ENCODE measurements at regions not wholly inside any gene's neighbourhood (a gene's known extent, or its start where the extent isn't known, plus 50 kb on each side); places are given as distances from the start of the nearest gene placed in this dataset.

- intact Hi-C loops (cut with DNase I; ENCODE audit: low total_unique reads) = no loop called here
- Histone ChIP-seq H3K36me3 (ENCODE audit: low read depth, missing control alignments) (no peaks in the 10 kb centered on the region), H3K9me3 (no peaks in the 10 kb centered on the region), H3K27ac (no peak overlapping the region), H3K27me3 (no peaks in the 10 kb centered on the region), H3K4me1 (no peaks in the 10 kb centered on the region), H3K4me3 (no peak overlapping the region)
- WGBS, 2 donors = 94 to 98% methylated on average over 3 of the region's 3 CpGs
- no peak for DNase-seq
- TF ChIP-seq POLR2A (IDR thresholded peaks at IDR 0.05) (no peak), CTCF (IDR thresholded peaks at IDR 0.05) (no peak)
These were observed 51.1 kb upstream of the NUDT6 start for GRCh38 chr4:122973465-122973864.

- DNase-seq = no peak
These were observed 53.7 kb upstream of the NUDT6 start for GRCh38 chr4:122976111-122976510.

GRCh38 chr4:122977103-122977502 is 54.7 kb upstream of the NUDT6 start:
- Histone ChIP-seq H3K4me3 (no peak overlapping the region), H3K36me3 (ENCODE audit: low read depth, missing control alignments) (no peaks in the 10 kb centered on the region), H3K9me3 (no peaks in the 10 kb centered on the region), H3K27me3 (no peaks in the 10 kb centered on the region), H3K4me1 (no peaks in the 10 kb centered on the region), H3K27ac (no peak overlapping the region)
- 97% methylated on average over 9 of the region's 9 CpGs for WGBS, 2 donors
- TF ChIP-seq CTCF (IDR thresholded peaks at IDR 0.05) = no peak
- TF ChIP-seq POLR2A (IDR thresholded peaks at IDR 0.05) = no peak
- intact Hi-C loops (cut with DNase I; ENCODE audit: low total_unique reads) = no loop called here
- no peak for DNase-seq

More at GRCh38 chr4:122976111-122976510, 53.7 kb upstream of the NUDT6 start:
- H3K36me3 ChIP-seq (ENCODE audit: low read depth, missing control alignments) = no peaks in the 10 kb centered on the region
- no peaks in the 10 kb centered on the region for H3K9me3 ChIP-seq
- H3K27me3 ChIP-seq = no peaks in the 10 kb centered on the region
- WGBS, 2 donors = 95 to 96% methylated on average over 2 of the region's 2 CpGs
- H3K4me3 ChIP-seq = no peak overlapping the region
- TF ChIP-seq CTCF (IDR thresholded peaks at IDR 0.05) = no peak
- no peak for TF ChIP-seq POLR2A (IDR thresholded peaks at IDR 0.05)
- H3K27ac ChIP-seq = no peak overlapping the region
- intact Hi-C loops (cut with DNase I; ENCODE audit: low total_unique reads) = no loop called here
- H3K4me1 ChIP-seq = no peaks in the 10 kb centered on the region

GRCh38 chr4:122978109-122978508 is 55.7 kb upstream of the NUDT6 start:
- Histone ChIP-seq H3K36me3 (ENCODE audit: low read depth, missing control alignments) (no peaks in the 10 kb centered on the region), H3K4me1 (no peaks in the 10 kb centered on the region), H3K27me3 (no peaks in the 10 kb centered on the region), H3K9me3 (no peaks in the 10 kb centered on the region), H3K27ac (no peak overlapping the region), H3K4me3 (no peak overlapping the region)
- intact Hi-C loops (cut with DNase I; ENCODE audit: low total_unique reads) = no loop called here
- 85 to 97% methylated on average over 4 to 5 of the region's 5 CpGs for WGBS, 2 donors
- TF ChIP-seq CTCF (IDR thresholded peaks at IDR 0.05) = no peak
- no peak for TF ChIP-seq POLR2A (IDR thresholded peaks at IDR 0.05)
- no peak for DNase-seq

GRCh38 chr4:122978789-122979188 is 56.4 kb upstream of the NUDT6 start:
- Histone ChIP-seq H3K4me1 (no peaks in the 10 kb centered on the region), H3K27ac (no peak overlapping the region), H3K4me3 (no peak overlapping the region), H3K27me3 (no peaks in the 10 kb centered on the region), H3K9me3 (no peaks in the 10 kb centered on the region), H3K36me3 (ENCODE audit: low read depth, missing control alignments) (no peaks in the 10 kb centered on the region)
- intact Hi-C loops (cut with DNase I; ENCODE audit: low total_unique reads) = no loop called here
- DNase-seq = no peak
- 99 to 100% methylated on average over 3 to 5 of the region's 5 CpGs for WGBS, 2 donors
- TF ChIP-seq CTCF (IDR thresholded peaks at IDR 0.05) (no peak), POLR2A (IDR thresholded peaks at IDR 0.05) (no peak)

All from testis (tissue), 2 donors.